ENCODE measurements at regions not wholly inside any gene's neighbourhood (a gene's known extent, or its start where the extent isn't known, plus 50 kb on each side); places are given as distances from the start of the nearest gene placed in this dataset.

DNA sequence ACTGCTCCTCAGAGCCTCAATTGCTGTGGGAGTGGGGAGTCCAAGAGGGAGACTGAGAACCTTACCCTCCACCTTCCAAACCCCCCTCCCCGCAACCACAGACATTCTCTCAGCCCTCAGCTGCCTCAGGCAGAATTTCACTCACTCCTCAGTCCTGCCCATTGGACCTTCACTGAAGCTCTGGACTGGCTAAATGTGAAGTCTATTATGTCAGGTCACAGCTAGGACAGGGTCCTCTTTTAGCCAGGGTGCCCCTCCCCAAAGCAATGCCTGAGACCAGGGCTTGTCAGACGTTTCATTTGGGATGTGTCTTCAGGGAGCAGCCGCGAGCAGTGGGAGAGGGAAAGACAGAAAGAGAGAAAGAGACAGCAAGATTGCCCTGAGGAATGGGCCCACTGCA lies 199.3 kb upstream of the CCDC68 start:
- Histone ChIP-seq H3K27me3 (ENCODE audit: control insufficient read depth in 3 of 3, insufficient read depth in 3 of 3, low read length in 2 of 3) (no peaks in the 10 kb centered on the region), H3K4me1 (ENCODE audit: control insufficient read depth in 5 of 5, insufficient read depth in 5 of 5, low read length in 5 of 5) (no peaks in the 10 kb centered on the region), H3K9me3 (ENCODE audit: control insufficient read depth in 4 of 4, insufficient read depth in 3 of 4, low read length in 3 of 4) (no peaks in the 10 kb centered on the region), H3K4me3 (no peak overlapping the region), H3K27ac (ENCODE audit: low read depth in 1 of 2, low read length in 1 of 2) (no peak overlapping the region), H3K36me3 (ENCODE audit: control insufficient read depth in 4 of 4, insufficient read depth in 4 of 4, low read length in 4 of 4) (no peaks in the 10 kb centered on the region), H3K9ac (ENCODE audit: insufficient read depth in 1 of 2, low read length in 2 of 2) (no peak overlapping the region)
- no peak for ATAC-seq (ENCODE audit: insufficient read depth, low FRiP score)
- 87 to 88% methylated on average over 4 of the region's 4 CpGs for WGBS, 2 donors
- DNase-seq: no peak
- TF ChIP-seq, protein P1, sequence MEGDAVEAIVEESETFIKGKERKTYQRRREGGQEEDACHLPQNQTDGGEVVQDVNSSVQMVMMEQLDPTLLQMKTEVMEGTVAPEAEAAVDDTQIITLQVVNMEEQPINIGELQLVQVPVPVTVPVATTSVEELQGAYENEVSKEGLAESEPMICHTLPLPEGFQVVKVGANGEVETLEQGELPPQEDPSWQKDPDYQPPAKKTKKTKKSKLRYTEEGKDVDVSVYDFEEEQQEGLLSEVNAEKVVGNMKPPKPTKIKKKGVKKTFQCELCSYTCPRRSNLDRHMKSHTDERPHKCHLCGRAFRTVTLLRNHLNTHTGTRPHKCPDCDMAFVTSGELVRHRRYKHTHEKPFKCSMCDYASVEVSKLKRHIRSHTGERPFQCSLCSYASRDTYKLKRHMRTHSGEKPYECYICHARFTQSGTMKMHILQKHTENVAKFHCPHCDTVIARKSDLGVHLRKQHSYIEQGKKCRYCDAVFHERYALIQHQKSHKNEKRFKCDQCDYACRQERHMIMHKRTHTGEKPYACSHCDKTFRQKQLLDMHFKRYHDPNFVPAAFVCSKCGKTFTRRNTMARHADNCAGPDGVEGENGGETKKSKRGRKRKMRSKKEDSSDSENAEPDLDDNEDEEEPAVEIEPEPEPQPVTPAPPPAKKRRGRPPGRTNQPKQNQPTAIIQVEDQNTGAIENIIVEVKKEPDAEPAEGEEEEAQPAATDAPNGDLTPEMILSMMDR (IDR thresholded peaks at IDR 0.05; ENCODE audit: control extremely low read depth, extremely low read depth): no peak

DNA sequence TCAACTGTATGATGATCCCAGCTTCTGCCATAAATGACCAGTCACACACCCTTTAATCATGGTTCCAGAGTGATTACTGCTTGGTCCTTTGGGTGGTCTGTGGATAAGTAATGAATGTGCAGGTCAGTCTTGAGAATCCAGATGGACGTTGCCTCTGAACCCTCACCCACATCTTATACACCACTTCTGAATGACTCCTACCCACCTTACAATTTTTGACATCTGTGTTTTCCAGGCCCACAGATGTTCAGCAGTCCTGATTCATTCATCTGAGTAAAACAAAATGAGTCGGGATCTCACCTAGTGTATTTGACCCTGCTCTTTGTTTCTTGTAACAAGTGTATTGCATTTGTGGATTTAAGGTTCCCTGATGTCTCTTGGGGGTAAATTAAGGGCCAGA lies 194.1 kb upstream of the CCDC68 start:
- DNase-seq (no peak), ATAC-seq (ENCODE audit: insufficient read depth, low FRiP score) (no peak)
- Histone ChIP-seq H3K9ac (ENCODE audit: insufficient read depth in 1 of 2, low read length in 2 of 2) (no peak overlapping the region), H3K27ac (ENCODE audit: low read depth in 1 of 2, low read length in 1 of 2) (no peak overlapping the region), H3K36me3 (ENCODE audit: control insufficient read depth in 4 of 4, insufficient read depth in 4 of 4, low read length in 4 of 4) (no peaks in the 10 kb centered on the region), H3K27me3 (ENCODE audit: control insufficient read depth in 3 of 3, insufficient read depth in 3 of 3, low read length in 2 of 3) (no peaks in the 10 kb centered on the region), H3K4me1 (ENCODE audit: control insufficient read depth in 5 of 5, insufficient read depth in 5 of 5, low read length in 5 of 5) (no peaks in the 10 kb centered on the region), H3K9me3 (ENCODE audit: control insufficient read depth in 4 of 4, insufficient read depth in 3 of 4, low read length in 3 of 4) (no peaks in the 10 kb centered on the region), H3K4me3 (no peak overlapping the region)
- WGBS, 2 donors: 86 to 94% methylated on average over 2 of the region's 2 CpGs
- TF ChIP-seq, protein P1 (IDR thresholded peaks at IDR 0.05; ENCODE audit: control extremely low read depth, extremely low read depth): no peak

DNA sequence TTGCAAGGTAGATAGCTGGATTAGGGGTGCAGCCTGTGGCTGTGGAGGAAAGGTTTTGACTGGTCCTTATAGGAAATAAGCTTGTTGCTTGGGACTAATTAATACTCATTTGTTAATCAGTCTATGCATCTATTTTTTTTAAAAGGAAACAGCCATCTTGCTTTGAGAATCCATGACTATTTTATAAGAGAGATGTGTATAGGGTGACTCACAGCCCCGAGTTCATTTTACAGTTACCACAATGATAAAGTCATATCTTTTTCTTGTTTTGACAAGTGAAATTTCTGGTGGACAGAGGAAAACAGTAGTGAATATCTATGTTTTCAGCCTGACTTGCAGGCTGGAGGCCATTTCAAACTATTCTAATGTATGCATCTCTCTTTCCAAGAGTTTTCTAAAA lies 193.5 kb upstream of the CCDC68 start:
- TF ChIP-seq, protein P1 (IDR thresholded peaks at IDR 0.05; ENCODE audit: control extremely low read depth, extremely low read depth): no peak

DNA sequence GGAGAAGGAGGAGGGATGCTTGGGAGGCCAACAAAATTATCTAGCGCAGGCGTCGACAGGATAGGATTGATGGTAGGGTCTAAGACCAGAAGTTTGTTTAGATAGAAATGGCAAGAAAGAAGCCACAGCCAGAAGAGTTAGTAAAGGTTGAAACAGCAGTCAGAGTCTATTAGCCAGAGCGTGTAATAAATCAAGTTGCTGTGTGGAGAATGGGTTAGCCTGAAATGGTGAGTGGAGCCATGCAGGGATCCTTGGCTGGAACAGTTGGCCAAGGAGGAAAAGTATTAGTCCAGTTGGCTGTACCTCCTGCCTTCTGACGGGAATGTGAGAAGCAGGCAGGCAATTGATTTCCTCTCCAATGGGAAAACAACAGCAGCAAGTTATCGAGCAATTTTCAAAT lies 190.7 kb upstream of the CCDC68 start:
- Histone ChIP-seq H3K4me3 (no peak overlapping the region), H3K36me3 (ENCODE audit: control insufficient read depth in 4 of 4, insufficient read depth in 4 of 4, low read length in 4 of 4) (no peaks in the 10 kb centered on the region), H3K27ac (ENCODE audit: low read depth in 1 of 2, low read length in 1 of 2) (no peak overlapping the region), H3K9me3 (ENCODE audit: control insufficient read depth in 4 of 4, insufficient read depth in 3 of 4, low read length in 3 of 4) (no peaks in the 10 kb centered on the region), H3K9ac (ENCODE audit: insufficient read depth in 1 of 2, low read length in 2 of 2) (no peak overlapping the region), H3K27me3 (ENCODE audit: control insufficient read depth in 3 of 3, insufficient read depth in 3 of 3, low read length in 2 of 3) (no peaks in the 10 kb centered on the region), H3K4me1 (ENCODE audit: control insufficient read depth in 5 of 5, insufficient read depth in 5 of 5, low read length in 5 of 5) (no peaks in the 10 kb centered on the region)
- WGBS, 2 donors: 82 to 88% methylated on average over 6 of the region's 6 CpGs
- DNase-seq (no peak), ATAC-seq (ENCODE audit: insufficient read depth, low FRiP score) (no peak)
- TF ChIP-seq, protein P1 (IDR thresholded peaks at IDR 0.05; ENCODE audit: control extremely low read depth, extremely low read depth): no peak

More for the DNA sequence above, 193.5 kb upstream of the CCDC68 start:
- no peaks in the 10 kb centered on the region for H3K4me1 ChIP-seq (ENCODE audit: control insufficient read depth in 5 of 5, insufficient read depth in 5 of 5, low read length in 5 of 5)
- no peaks in the 10 kb centered on the region for H3K9me3 ChIP-seq (ENCODE audit: control insufficient read depth in 4 of 4, insufficient read depth in 3 of 4, low read length in 3 of 4)
- DNase-seq (no peak), ATAC-seq (ENCODE audit: insufficient read depth, low FRiP score) (no peak)
- no peak overlapping the region for H3K9ac ChIP-seq (ENCODE audit: insufficient read depth in 1 of 2, low read length in 2 of 2)
- no peaks in the 10 kb centered on the region for H3K27me3 ChIP-seq (ENCODE audit: control insufficient read depth in 3 of 3, insufficient read depth in 3 of 3, low read length in 2 of 3)
- no peaks in the 10 kb centered on the region for H3K36me3 ChIP-seq (ENCODE audit: control insufficient read depth in 4 of 4, insufficient read depth in 4 of 4, low read length in 4 of 4)
- 82 to 91% methylated on average over 1 of the region's 1 CpG for WGBS, 2 donors
- no peak overlapping the region for H3K4me3 ChIP-seq
- H3K27ac ChIP-seq (ENCODE audit: low read depth in 1 of 2, low read length in 1 of 2): no peak overlapping the region

Measured in lung (tissue), 11 donors.